K562 (cell line): ENCODE measurements at regions not wholly inside any gene's neighbourhood (a gene's known extent, or its start where the extent isn't known, plus 50 kb on each side); places are given as distances from the start of the nearest gene placed in this dataset.

Experiments used
- ATAC-seq: fragments of 200-7000 bp; cut with Tn5 transposase; 3 replicates; pipeline ENCODE4 v1.9.1; 2020; ENCODE audit warnings: moderate library complexity
- BruUV-seq: library from RNA; stranded (reverse); fragments of 400-500 nt; replicated peaks from 2 replicates; lab custom pipeline; 2021; lab: Mats Ljungman, UMichigan
- CTCF ChIA-PET: fragments of 300-600 bp; formaldehyde crosslinking; extraction: SDS; loops from one replicate; lab custom pipeline; 2021; ENCODE audit warnings: low intra/inter-chr PET ratio; lab: Yijun Ruan, JAX
- POLR2A ChIA-PET: fragments of 300-600, 350-650 bp; sonication (Branson Sonifier 250); formaldehyde crosslinking; extraction: SDS; loops from one replicate; lab custom pipeline; 2021; ENCODE audit warnings: antibody characterized with exemption, inconsistent platforms; lab: Yijun Ruan, JAX
- DNase-seq, 4 experiments: peaks; one replicate each; pipeline versions ENCODE4 v3.0.0 to v3.0.0-alpha.2; 2011 to 2018; ENCODE audit warnings: low spot score in 3 of 4, mixed read lengths in 3 of 4; ENCODE audit errors: extremely low read depth in 1 of 4
- FAIRE-seq: peaks from 2 replicates; lab custom pipeline; 2011; peaks lifted over from hg19 to GRCh38; lab: Jason Lieb, UNC
- H2AFZ ChIP-seq: 2 replicates; pipeline ENCODE4 v1.6.0; 2011; ENCODE audit warnings: low read depth, low read length, control low read depth, inconsistent platforms
- H3K27ac ChIP-seq: fragments of 200-600 bp; 3 replicates; pipeline ENCODE4 v1.8.0; 2011; ENCODE audit warnings: low read depth, mild to moderate bottlenecking, control low read depth, inconsistent platforms, low read length, moderate library complexity, mixed read lengths; ENCODE audit errors: extremely low read depth
- H3K27me3 ChIP-seq, 2 experiments: fragments of 300-600 bp in 1 of 2; 2 replicates in 1 of 2; 3 replicates in 1 of 2; pipeline versions ENCODE4 v1.6.0 to v1.8.0; 2011; ENCODE audit warnings: inconsistent platforms in 2 of 2, low read length in 2 of 2, mild to moderate bottlenecking in 1 of 2, mixed read lengths in 1 of 2, moderate library complexity in 1 of 2; ENCODE audit not compliant: control insufficient read depth in 2 of 2, insufficient read depth in 2 of 2
- H3K36me3 ChIP-seq: fragments of 300-600 bp; 3 replicates; pipeline ENCODE4 v1.8.0; 2011; ENCODE audit warnings: mild to moderate bottlenecking, low read length, inconsistent platforms; ENCODE audit not compliant: control insufficient read depth, insufficient read depth
- H3K4me1 ChIP-seq, 2 experiments: fragments of 200-600 bp in 1 of 2; replicated peaks in 1 of 2; 2 replicates in 1 of 2; 3 replicates in 1 of 2; pipeline versions ENCODE4 v1.5.1 to v1.8.0; 2011; ENCODE audit warnings: inconsistent platforms in 2 of 2, low read length in 2 of 2, mild to moderate bottlenecking in 1 of 2, mixed read lengths in 1 of 2, moderate library complexity in 1 of 2; ENCODE audit not compliant: control insufficient read depth in 2 of 2, insufficient read depth in 2 of 2
- H3K4me2 ChIP-seq: 2 replicates; pipeline ENCODE4 v1.6.1; 2011; ENCODE audit warnings: low read length, control low read depth, inconsistent platforms, mixed read lengths; ENCODE audit not compliant: insufficient read depth
- H3K4me3 ChIP-seq: fragments of 200-600 bp; sonication (generic), shearing (Covaris generic); 2 replicates; pipeline ENCODE4 v1.5.1; 2016; ENCODE audit warnings: control low read depth, inconsistent platforms
- H3K79me2 ChIP-seq: fragments of 200-600 bp; 3 replicates; pipeline ENCODE4 v1.8.0; 2011; ENCODE audit warnings: low read length, inconsistent platforms; ENCODE audit not compliant: control insufficient read depth, insufficient read depth
- H3K9ac ChIP-seq, 2 experiments: 2 replicates each; pipeline versions ENCODE4 v1.6.0 to v1.6.1; 2011; ENCODE audit warnings: low read depth in 2 of 2, low read length in 2 of 2, control low read depth in 1 of 2, inconsistent platforms in 1 of 2, mild to moderate bottlenecking in 1 of 2, mixed read lengths in 1 of 2; ENCODE audit not compliant: insufficient read depth in 1 of 2
- H3K9me1 ChIP-seq: one replicate; pipeline ENCODE4 v1.6.0; 2011; ENCODE audit warnings: inconsistent platforms, mild to moderate bottlenecking, low read length, moderate library complexity; ENCODE audit not compliant: control insufficient read depth, insufficient read depth
- H3K9me3 ChIP-seq: replicated peaks from 2 replicates; pipeline ENCODE4 v1.5.1; 2011; ENCODE audit warnings: low read depth, low read length, inconsistent platforms; ENCODE audit not compliant: control insufficient read depth, insufficient read depth
- H4K20me1 ChIP-seq: replicated peaks from 2 replicates; pipeline ENCODE4 v1.6.1; 2011; ENCODE audit warnings: low read length, inconsistent platforms, mixed read lengths; ENCODE audit not compliant: control insufficient read depth, insufficient read depth
- HMG20B ChIP-seq: fragments of 250-450 bp; sonication (Bioruptor Pico); IDR thresholded peaks from 2 replicates; pipeline ENCODE4 v1.5.0; 2021; ENCODE audit warnings: mild to moderate bottlenecking
- SLC30A9 ChIP-seq: fragments of 250-450 bp; sonication (Bioruptor Pico); IDR thresholded peaks from 2 replicates; pipeline ENCODE4 v1.8.0; 2022; ENCODE audit warnings: mild to moderate bottlenecking, moderate library complexity
- SP2 ChIP-seq: IDR thresholded peaks from 2 replicates; pipeline ENCODE4 v1.6.1; 2011; ENCODE audit warnings: mild to moderate bottlenecking, low read depth, low read length, moderate library complexity; ENCODE audit not compliant: poor library complexity, severe bottlenecking; ENCODE audit errors: extremely low read depth
- WGBS: fragments of 100-300 bp; shearing (Covaris generic); methylation state at CpG from one replicate; pipeline ENCODE4 v1.1.6; 2016; ENCODE audit warnings: low coverage, mixed read lengths; ENCODE audit not compliant: insufficient coverage; ENCODE audit errors: missing lambda C conversion rate; 5-methylcytosine and 5-hydroxymethylcytosine counted together
- in situ Hi-C: fragments of 300-500 bp; cut with MboI; formaldehyde crosslinking; loops from 4 replicates; pipeline ENCODE4 v1.15.0; 2018; ENCODE audit warnings: inconsistent platforms, mixed read lengths
- intact Hi-C: fragments of 100-400 bp; cut with micrococcal nuclease; formaldehyde crosslinking; loops from 2 replicates; pipeline ENCODE4 v1.14.2; 2022
- TF ChIP-seq, protein P1 (sequence below): IDR thresholded peaks from 3 replicates; pipeline ENCODE4 v1.6.1; 2011; ENCODE audit warnings: borderline replicate concordance, mild to moderate bottlenecking, moderate library complexity; ENCODE audit not compliant: insufficient read length; ENCODE audit errors: extremely low read depth
- TF ChIP-seq, protein P2 (sequence below): fragments of 250-450 bp; sonication (Bioruptor Pico); IDR thresholded peaks from 2 replicates; pipeline ENCODE4 v1.8.0; 2021; ENCODE audit warnings: borderline replicate concordance, mild to moderate bottlenecking, moderate library complexity; ENCODE audit not compliant: poor library complexity, severe bottlenecking
- TF ChIP-seq, protein P3 (sequence below): fragments of 200-800 bp; sonication (Bioruptor generic); IDR thresholded peaks from 2 replicates; pipeline ENCODE4 v1.6.1; 2016; ENCODE audit warnings: missing genetic modification characterization, missing compliant biosample characterization

GRCh38 chr11:92162776-92163175 is 61.8 kb upstream of the FAT3 start:
- BruUV-seq = no TSS peak
- Histone ChIP-seq H2AFZ (no peak overlapping the region), H3K27me3 (no peaks in the 10 kb centered on the region), H3K36me3 (no peaks in the 10 kb centered on the region), H3K79me2 (no peaks in the 10 kb centered on the region), H3K9me1 (no peaks in the 10 kb centered on the region), H3K4me2 (no peak overlapping the region), H3K4me3 (no peak overlapping the region)
- in situ Hi-C loops = no loop called here
- ATAC-seq = no peak
- CTCF ChIA-PET = no interaction called here
- intact Hi-C loops = no loop called here
- TF ChIP-seq HMG20B (CRISPR knock-in tag) = no peak
- TF ChIP-seq, protein P1, sequence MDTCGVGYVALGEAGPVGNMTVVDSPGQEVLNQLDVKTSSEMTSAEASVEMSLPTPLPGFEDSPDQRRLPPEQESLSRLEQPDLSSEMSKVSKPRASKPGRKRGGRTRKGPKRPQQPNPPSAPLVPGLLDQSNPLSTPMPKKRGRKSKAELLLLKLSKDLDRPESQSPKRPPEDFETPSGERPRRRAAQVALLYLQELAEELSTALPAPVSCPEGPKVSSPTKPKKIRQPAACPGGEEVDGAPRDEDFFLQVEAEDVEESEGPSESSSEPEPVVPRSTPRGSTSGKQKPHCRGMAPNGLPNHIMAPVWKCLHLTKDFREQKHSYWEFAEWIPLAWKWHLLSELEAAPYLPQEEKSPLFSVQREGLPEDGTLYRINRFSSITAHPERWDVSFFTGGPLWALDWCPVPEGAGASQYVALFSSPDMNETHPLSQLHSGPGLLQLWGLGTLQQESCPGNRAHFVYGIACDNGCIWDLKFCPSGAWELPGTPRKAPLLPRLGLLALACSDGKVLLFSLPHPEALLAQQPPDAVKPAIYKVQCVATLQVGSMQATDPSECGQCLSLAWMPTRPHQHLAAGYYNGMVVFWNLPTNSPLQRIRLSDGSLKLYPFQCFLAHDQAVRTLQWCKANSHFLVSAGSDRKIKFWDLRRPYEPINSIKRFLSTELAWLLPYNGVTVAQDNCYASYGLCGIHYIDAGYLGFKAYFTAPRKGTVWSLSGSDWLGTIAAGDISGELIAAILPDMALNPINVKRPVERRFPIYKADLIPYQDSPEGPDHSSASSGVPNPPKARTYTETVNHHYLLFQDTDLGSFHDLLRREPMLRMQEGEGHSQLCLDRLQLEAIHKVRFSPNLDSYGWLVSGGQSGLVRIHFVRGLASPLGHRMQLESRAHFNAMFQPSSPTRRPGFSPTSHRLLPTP = no peak
- TF ChIP-seq, all 486 proteins: peak for 0
- Histone ChIP-seq H3K27ac (no peak overlapping the region), H3K9ac (no peak overlapping the region), H4K20me1 (no peaks in the 10 kb centered on the region), H3K9me3 (no peaks in the 10 kb centered on the region), H3K4me1 (no peaks in the 10 kb centered on the region)
- WGBS = 0% methylated on average over 2 of the region's 2 CpGs
- no peak for FAIRE-seq
- no peak for DNase-seq
- POLR2A ChIA-PET = no interaction called here

- H3K79me2 ChIP-seq = no peaks in the 10 kb centered on the region
- H3K36me3 ChIP-seq = no peaks in the 10 kb centered on the region
- in situ Hi-C loops = no loop called here
- H4K20me1 ChIP-seq = no peaks in the 10 kb centered on the region
- no peak overlapping the region for H3K27ac ChIP-seq
- no peak overlapping the region for H3K4me2 ChIP-seq
- FAIRE-seq (no peak), DNase-seq (no peak), ATAC-seq (no peak)
- ChIA-PET POLR2A (interaction anchor here (0.6 kb wide), 1 partner anchor 19 kb away, joined by 4 read pairs; no protein-coding TSS in a partner anchor), CTCF (no interaction called here)
- H3K4me3 ChIP-seq = no peak overlapping the region
- no peaks in the 10 kb centered on the region for H3K9me3 ChIP-seq
- H2AFZ ChIP-seq = no peak overlapping the region
- no peaks in the 10 kb centered on the region for H3K9me1 ChIP-seq
- H3K27me3 ChIP-seq = no peaks in the 10 kb centered on the region
- BruUV-seq = no TSS peak
- H3K4me1 ChIP-seq = no peaks in the 10 kb centered on the region
- WGBS = 0% methylated on average over 1 of the region's 1 CpG
- H3K9ac ChIP-seq = no peak overlapping the region
- intact Hi-C loops = no loop called here
- TF ChIP-seq, protein P2, sequence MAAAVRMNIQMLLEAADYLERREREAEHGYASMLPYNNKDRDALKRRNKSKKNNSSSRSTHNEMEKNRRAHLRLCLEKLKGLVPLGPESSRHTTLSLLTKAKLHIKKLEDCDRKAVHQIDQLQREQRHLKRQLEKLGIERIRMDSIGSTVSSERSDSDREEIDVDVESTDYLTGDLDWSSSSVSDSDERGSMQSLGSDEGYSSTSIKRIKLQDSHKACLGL (CRISPR knock-in tag) = no peak
- TF ChIP-seq, protein P3, sequence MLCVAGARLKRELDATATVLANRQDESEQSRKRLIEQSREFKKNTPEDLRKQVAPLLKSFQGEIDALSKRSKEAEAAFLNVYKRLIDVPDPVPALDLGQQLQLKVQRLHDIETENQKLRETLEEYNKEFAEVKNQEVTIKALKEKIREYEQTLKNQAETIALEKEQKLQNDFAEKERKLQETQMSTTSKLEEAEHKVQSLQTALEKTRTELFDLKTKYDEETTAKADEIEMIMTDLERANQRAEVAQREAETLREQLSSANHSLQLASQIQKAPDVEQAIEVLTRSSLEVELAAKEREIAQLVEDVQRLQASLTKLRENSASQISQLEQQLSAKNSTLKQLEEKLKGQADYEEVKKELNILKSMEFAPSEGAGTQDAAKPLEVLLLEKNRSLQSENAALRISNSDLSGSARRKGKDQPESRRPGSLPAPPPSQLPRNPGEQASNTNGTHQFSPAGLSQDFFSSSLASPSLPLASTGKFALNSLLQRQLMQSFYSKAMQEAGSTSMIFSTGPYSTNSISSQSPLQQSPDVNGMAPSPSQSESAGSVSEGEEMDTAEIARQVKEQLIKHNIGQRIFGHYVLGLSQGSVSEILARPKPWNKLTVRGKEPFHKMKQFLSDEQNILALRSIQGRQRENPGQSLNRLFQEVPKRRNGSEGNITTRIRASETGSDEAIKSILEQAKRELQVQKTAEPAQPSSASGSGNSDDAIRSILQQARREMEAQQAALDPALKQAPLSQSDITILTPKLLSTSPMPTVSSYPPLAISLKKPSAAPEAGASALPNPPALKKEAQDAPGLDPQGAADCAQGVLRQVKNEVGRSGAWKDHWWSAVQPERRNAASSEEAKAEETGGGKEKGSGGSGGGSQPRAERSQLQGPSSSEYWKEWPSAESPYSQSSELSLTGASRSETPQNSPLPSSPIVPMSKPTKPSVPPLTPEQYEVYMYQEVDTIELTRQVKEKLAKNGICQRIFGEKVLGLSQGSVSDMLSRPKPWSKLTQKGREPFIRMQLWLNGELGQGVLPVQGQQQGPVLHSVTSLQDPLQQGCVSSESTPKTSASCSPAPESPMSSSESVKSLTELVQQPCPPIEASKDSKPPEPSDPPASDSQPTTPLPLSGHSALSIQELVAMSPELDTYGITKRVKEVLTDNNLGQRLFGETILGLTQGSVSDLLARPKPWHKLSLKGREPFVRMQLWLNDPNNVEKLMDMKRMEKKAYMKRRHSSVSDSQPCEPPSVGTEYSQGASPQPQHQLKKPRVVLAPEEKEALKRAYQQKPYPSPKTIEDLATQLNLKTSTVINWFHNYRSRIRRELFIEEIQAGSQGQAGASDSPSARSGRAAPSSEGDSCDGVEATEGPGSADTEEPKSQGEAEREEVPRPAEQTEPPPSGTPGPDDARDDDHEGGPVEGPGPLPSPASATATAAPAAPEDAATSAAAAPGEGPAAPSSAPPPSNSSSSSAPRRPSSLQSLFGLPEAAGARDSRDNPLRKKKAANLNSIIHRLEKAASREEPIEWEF (CRISPR knock-in tag) = no peak
- TF ChIP-seq SP2 (no peak), SLC30A9 (no peak)
These were observed 64.7 kb upstream of the FAT3 start for GRCh38 chr11:92159931-92160330.
